ENCODE measurements at regions not wholly inside any gene's neighbourhood (a gene's known extent, or its start where the extent isn't known, plus 50 kb on each side); places are given as distances from the start of the nearest gene placed in this dataset.

- Mint-ChIP-seq H3K4me1 (ENCODE audit: low read depth) (no peaks in the 10 kb centered on the region), H3K27me3 (ENCODE audit: low read depth) (no peaks in the 10 kb centered on the region)
Measured at GRCh38 chr9:108549184-108549583, 306.6 kb downstream of the ACTL7B start.

DNA sequence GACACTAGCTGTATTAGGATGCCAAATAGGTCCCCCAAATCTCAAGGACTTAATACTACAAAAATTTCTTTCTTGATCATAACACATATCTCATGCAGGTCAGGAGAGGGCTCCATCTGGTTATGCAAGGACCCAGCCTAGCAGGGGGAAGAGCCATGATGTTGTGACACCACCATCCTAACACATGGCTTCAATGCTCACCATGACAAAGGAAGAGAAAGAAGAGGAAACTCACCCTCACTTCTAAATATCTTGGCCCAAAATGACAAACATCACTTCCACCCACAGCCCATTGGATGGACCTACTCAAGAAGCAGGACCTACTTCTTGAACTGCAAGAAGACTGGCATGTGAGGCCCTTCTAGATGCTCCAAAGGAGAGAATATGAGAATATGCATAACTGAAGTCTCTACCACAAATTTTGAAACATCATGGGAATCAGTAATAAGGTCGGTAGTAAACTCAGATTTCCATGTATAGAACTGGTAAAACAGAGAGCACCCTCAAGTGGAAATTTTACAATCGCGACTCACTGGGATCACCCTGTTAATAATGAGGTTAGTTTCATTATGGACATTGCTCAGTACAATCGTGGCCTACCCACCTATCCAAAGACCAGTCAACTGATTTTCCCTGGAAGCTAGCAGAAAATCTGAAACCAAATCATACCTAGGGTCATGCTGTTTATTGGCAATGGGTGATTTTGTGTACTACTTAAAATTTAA is 308.2 kb downstream of the ACTL7B start:
- Mint-ChIP-seq H3K9me3 (no peaks in the 10 kb centered on the region), H3K27ac (no peak overlapping the region), H3K36me3 (ENCODE audit: low read depth) (no peaks in the 10 kb centered on the region), H3K4me3 (no peak overlapping the region), H3K4me1 (ENCODE audit: low read depth) (no peaks in the 10 kb centered on the region), H3K27me3 (ENCODE audit: low read depth) (no peaks in the 10 kb centered on the region)

More at GRCh38 chr9:108549184-108549583, 306.6 kb downstream of the ACTL7B start:
- no peak overlapping the region for H3K4me3 Mint-ChIP-seq
- H3K9me3 Mint-ChIP-seq: no peaks in the 10 kb centered on the region
- H3K27ac Mint-ChIP-seq: no peak overlapping the region
- H3K36me3 Mint-ChIP-seq (ENCODE audit: low read depth): no peaks in the 10 kb centered on the region

- Mint-ChIP-seq H3K27ac (no peak overlapping the region), H3K27me3 (ENCODE audit: low read depth) (no peaks in the 10 kb centered on the region), H3K4me3 (no peak overlapping the region), H3K36me3 (ENCODE audit: low read depth) (no peaks in the 10 kb centered on the region), H3K9me3 (no peaks in the 10 kb centered on the region), H3K4me1 (ENCODE audit: low read depth) (no peaks in the 10 kb centered on the region)
Measured at GRCh38 chr9:108546215-108546614, 309.6 kb downstream of the ACTL7B start.

GRCh38 chr9:108545436-108545835 is 310.4 kb downstream of the ACTL7B start:
- Mint-ChIP-seq H3K27ac (no peak overlapping the region), H3K9me3 (no peaks in the 10 kb centered on the region)

GRCh38 chr9:108544866-108545265 is 310.9 kb downstream of the ACTL7B start:
- no peak overlapping the region for H3K4me3 Mint-ChIP-seq
- H3K27ac Mint-ChIP-seq: no peak overlapping the region
- H3K9me3 Mint-ChIP-seq: no peaks in the 10 kb centered on the region
- H3K4me1 Mint-ChIP-seq (ENCODE audit: low read depth): no peaks in the 10 kb centered on the region
- no peaks in the 10 kb centered on the region for H3K36me3 Mint-ChIP-seq (ENCODE audit: low read depth)
- no peaks in the 10 kb centered on the region for H3K27me3 Mint-ChIP-seq (ENCODE audit: low read depth)

More at GRCh38 chr9:108545436-108545835, 310.4 kb downstream of the ACTL7B start:
- H3K36me3 Mint-ChIP-seq (ENCODE audit: low read depth): no peaks in the 10 kb centered on the region
- H3K4me3 Mint-ChIP-seq: no peak overlapping the region
- no peaks in the 10 kb centered on the region for H3K4me1 Mint-ChIP-seq (ENCODE audit: low read depth)
- no peaks in the 10 kb centered on the region for H3K27me3 Mint-ChIP-seq (ENCODE audit: low read depth)

GRCh38 chr9:108543251-108543778 is 312.5 kb downstream of the ACTL7B start:
- Mint-ChIP-seq H3K27me3 (ENCODE audit: low read depth) (no peaks in the 10 kb centered on the region), H3K4me1 (ENCODE audit: low read depth) (no peaks in the 10 kb centered on the region), H3K9me3 (no peaks in the 10 kb centered on the region), H3K27ac (no peak overlapping the region), H3K36me3 (ENCODE audit: low read depth) (no peaks in the 10 kb centered on the region), H3K4me3 (no peak overlapping the region)

- H3K27ac Mint-ChIP-seq: no peak overlapping the region
- no peaks in the 10 kb centered on the region for H3K36me3 Mint-ChIP-seq (ENCODE audit: low read depth)
- no peaks in the 10 kb centered on the region for H3K4me1 Mint-ChIP-seq (ENCODE audit: low read depth)
- H3K4me3 Mint-ChIP-seq: no peak overlapping the region
- no peaks in the 10 kb centered on the region for H3K27me3 Mint-ChIP-seq (ENCODE audit: low read depth)
- H3K9me3 Mint-ChIP-seq: no peaks in the 10 kb centered on the region
Measured at GRCh38 chr9:108537756-108538155, 318.0 kb downstream of the ACTL7B start.

GRCh38 chr9:108536836-108537601 is 318.8 kb downstream of the ACTL7B start:
- H3K27me3 Mint-ChIP-seq (ENCODE audit: low read depth): no peaks in the 10 kb centered on the region
- no peak overlapping the region for H3K4me3 Mint-ChIP-seq
- no peaks in the 10 kb centered on the region for H3K36me3 Mint-ChIP-seq (ENCODE audit: low read depth)
- H3K4me1 Mint-ChIP-seq (ENCODE audit: low read depth): no peaks in the 10 kb centered on the region
- H3K27ac Mint-ChIP-seq: no peak overlapping the region
- H3K9me3 Mint-ChIP-seq: no peaks in the 10 kb centered on the region

DNA sequence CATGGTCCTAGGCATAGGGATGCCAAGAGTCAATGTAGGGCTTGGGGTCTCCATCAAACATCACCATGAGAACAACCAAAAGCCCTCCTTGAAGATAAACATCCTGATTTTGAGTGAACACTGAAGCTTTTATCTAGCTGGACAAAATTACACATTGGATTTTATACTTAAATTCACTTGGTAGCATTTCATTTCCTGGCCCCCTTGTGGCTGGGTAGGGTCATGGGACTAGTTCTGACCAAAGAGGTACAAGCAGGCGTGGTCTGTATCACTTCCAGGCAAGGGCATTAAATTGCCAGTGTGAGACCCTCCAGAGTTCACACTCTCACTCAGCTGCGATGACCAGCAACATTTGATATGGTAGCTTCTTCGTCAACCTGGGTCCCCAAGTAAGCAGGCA is 320.3 kb downstream of the ACTL7B start:
- no peak overlapping the region for H3K4me3 Mint-ChIP-seq
- no peaks in the 10 kb centered on the region for H3K4me1 Mint-ChIP-seq (ENCODE audit: low read depth)
- no peaks in the 10 kb centered on the region for H3K9me3 Mint-ChIP-seq
- no peaks in the 10 kb centered on the region for H3K27me3 Mint-ChIP-seq (ENCODE audit: low read depth)
- no peak overlapping the region for H3K27ac Mint-ChIP-seq
- H3K36me3 Mint-ChIP-seq (ENCODE audit: low read depth): no peaks in the 10 kb centered on the region

DNA sequence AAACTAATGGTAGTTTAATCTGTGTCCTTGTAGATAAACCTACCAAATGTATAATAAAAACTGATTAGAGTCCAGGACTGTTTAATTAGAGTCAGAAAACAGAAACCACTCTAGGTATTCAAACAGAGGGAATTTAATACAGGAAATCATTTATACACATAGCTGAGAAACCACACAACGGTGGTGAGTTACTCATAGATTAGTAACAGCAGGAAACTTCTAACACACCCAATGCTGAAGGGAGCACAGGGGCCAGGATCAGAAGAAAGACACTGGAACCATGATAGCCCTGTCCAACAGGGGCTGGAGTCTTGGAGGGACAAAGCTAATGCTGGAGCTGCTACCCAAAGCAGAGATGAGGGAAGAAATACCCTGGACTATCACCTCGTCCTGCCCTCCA is 321.0 kb downstream of the ACTL7B start:
- no peaks in the 10 kb centered on the region for H3K36me3 Mint-ChIP-seq (ENCODE audit: low read depth)
- no peaks in the 10 kb centered on the region for H3K9me3 Mint-ChIP-seq
- H3K4me3 Mint-ChIP-seq: no peak overlapping the region
- no peak overlapping the region for H3K27ac Mint-ChIP-seq
- no peaks in the 10 kb centered on the region for H3K4me1 Mint-ChIP-seq (ENCODE audit: low read depth)
- no peaks in the 10 kb centered on the region for H3K27me3 Mint-ChIP-seq (ENCODE audit: low read depth)

- H3K4me1 Mint-ChIP-seq (ENCODE audit: low read depth): no peaks in the 10 kb centered on the region
- no peak overlapping the region for H3K27ac Mint-ChIP-seq
- H3K27me3 Mint-ChIP-seq (ENCODE audit: low read depth): no peaks in the 10 kb centered on the region
- H3K36me3 Mint-ChIP-seq (ENCODE audit: low read depth): no peaks in the 10 kb centered on the region
- H3K9me3 Mint-ChIP-seq: no peaks in the 10 kb centered on the region
- H3K4me3 Mint-ChIP-seq: no peak overlapping the region
Measured at GRCh38 chr9:108530141-108530540, 325.6 kb downstream of the ACTL7B start.

GRCh38 chr9:108528231-108528630 is 327.6 kb downstream of the ACTL7B start:
- H3K9me3 Mint-ChIP-seq: no peaks in the 10 kb centered on the region
- H3K4me1 Mint-ChIP-seq (ENCODE audit: low read depth): no peaks in the 10 kb centered on the region
- no peaks in the 10 kb centered on the region for H3K36me3 Mint-ChIP-seq (ENCODE audit: low read depth)
- H3K4me3 Mint-ChIP-seq: no peak overlapping the region
- H3K27ac Mint-ChIP-seq: no peak overlapping the region
- no peaks in the 10 kb centered on the region for H3K27me3 Mint-ChIP-seq (ENCODE audit: low read depth)

- H3K27me3 Mint-ChIP-seq (ENCODE audit: low read depth): no peaks in the 10 kb centered on the region
- H3K27ac Mint-ChIP-seq: no peak overlapping the region
- H3K4me3 Mint-ChIP-seq: no peak overlapping the region
- no peaks in the 10 kb centered on the region for H3K9me3 Mint-ChIP-seq
- no peaks in the 10 kb centered on the region for H3K36me3 Mint-ChIP-seq (ENCODE audit: low read depth)
- H3K4me1 Mint-ChIP-seq (ENCODE audit: low read depth): no peaks in the 10 kb centered on the region
Measured at GRCh38 chr9:108526518-108526917, 329.3 kb downstream of the ACTL7B start.

- no peaks in the 10 kb centered on the region for H3K27me3 Mint-ChIP-seq (ENCODE audit: low read depth)
- H3K4me1 Mint-ChIP-seq (ENCODE audit: low read depth): no peaks in the 10 kb centered on the region
- H3K9me3 Mint-ChIP-seq: no peaks in the 10 kb centered on the region
- H3K27ac Mint-ChIP-seq: no peak overlapping the region
- H3K4me3 Mint-ChIP-seq: no peak overlapping the region
- no peaks in the 10 kb centered on the region for H3K36me3 Mint-ChIP-seq (ENCODE audit: low read depth)
Measured at GRCh38 chr9:108525186-108525585, 330.6 kb downstream of the ACTL7B start.

- Mint-ChIP-seq H3K36me3 (ENCODE audit: low read depth) (no peaks in the 10 kb centered on the region), H3K4me3 (no peak overlapping the region), H3K27ac (no peak overlapping the region), H3K27me3 (ENCODE audit: low read depth) (no peaks in the 10 kb centered on the region), H3K4me1 (ENCODE audit: low read depth) (no peaks in the 10 kb centered on the region), H3K9me3 (no peaks in the 10 kb centered on the region)
Measured at GRCh38 chr9:108521063-108521590, 334.7 kb downstream of the ACTL7B start.
